Suprapubic skin (tissue), 4 donors: ENCODE measurements at regions not wholly inside any gene's neighbourhood (a gene's known extent, or its start where the extent isn't known, plus 50 kb on each side); places are given as distances from the start of the nearest gene placed in this dataset.

Experiments
- EP300 ChIP-seq: sonication (generic); formaldehyde crosslinking; IDR thresholded peaks from one replicate; pipeline ENCODE4 v1.6.1; 2017; ENCODE audit warnings: antibody characterized with exemption
- POLR2A ChIP-seq, 2 donors: fragments of 450-650 bp; IDR thresholded peaks; one replicate each; pipeline ENCODE4 v1.6.1; 2017; ENCODE audit warnings: antibody characterized with exemption in 2 of 2, mild to moderate bottlenecking in 2 of 2, moderate library complexity in 2 of 2
- POLR2AphosphoS5 ChIP-seq, 3 donors: sonication (generic); formaldehyde crosslinking; IDR thresholded peaks; one replicate each; pipeline ENCODE4 v1.6.1; 2017; ENCODE audit warnings: antibody characterized with exemption in 3 of 3
- TF ChIP-seq, protein P1 (sequence below), 2 donors: fragments of 200-600 bp in 1 of 2; fragments of 450-650 bp in 1 of 2; sonication (generic) in 1 of 2; IDR thresholded peaks; one replicate each; pipeline ENCODE4 v1.5.1; 2016 to 2019; ENCODE audit warnings: antibody characterized with exemption in 2 of 2, mild to moderate bottlenecking in 1 of 2, moderate library complexity in 1 of 2

DNA sequence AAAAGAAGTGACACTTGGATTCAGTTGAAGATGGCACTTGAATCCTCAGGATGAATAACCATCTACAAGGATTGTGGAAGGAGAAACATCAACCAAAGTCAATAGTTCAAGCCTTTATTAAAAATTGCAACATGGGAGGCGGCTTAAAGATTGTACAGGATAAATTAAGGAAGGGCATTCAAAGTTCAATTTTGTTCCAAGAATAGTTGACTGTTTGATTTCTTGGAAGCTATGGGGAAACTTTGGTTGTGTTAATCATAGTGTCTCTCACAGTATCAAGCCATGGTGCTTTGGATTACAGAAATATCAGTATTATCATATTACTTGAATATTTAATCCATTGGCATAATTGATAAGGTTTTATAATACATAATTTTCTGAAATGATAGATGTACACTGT lies 1844.3 kb downstream of the MAT2B start:
- no peak for TF ChIP-seq POLR2A (IDR thresholded peaks at IDR 0.05)
- TF ChIP-seq, protein P1, sequence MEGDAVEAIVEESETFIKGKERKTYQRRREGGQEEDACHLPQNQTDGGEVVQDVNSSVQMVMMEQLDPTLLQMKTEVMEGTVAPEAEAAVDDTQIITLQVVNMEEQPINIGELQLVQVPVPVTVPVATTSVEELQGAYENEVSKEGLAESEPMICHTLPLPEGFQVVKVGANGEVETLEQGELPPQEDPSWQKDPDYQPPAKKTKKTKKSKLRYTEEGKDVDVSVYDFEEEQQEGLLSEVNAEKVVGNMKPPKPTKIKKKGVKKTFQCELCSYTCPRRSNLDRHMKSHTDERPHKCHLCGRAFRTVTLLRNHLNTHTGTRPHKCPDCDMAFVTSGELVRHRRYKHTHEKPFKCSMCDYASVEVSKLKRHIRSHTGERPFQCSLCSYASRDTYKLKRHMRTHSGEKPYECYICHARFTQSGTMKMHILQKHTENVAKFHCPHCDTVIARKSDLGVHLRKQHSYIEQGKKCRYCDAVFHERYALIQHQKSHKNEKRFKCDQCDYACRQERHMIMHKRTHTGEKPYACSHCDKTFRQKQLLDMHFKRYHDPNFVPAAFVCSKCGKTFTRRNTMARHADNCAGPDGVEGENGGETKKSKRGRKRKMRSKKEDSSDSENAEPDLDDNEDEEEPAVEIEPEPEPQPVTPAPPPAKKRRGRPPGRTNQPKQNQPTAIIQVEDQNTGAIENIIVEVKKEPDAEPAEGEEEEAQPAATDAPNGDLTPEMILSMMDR (IDR thresholded peaks at IDR 0.05): no peak
- TF ChIP-seq POLR2AphosphoS5 (IDR thresholded peaks at IDR 0.05): no peak
- TF ChIP-seq EP300: no peak
